Nephron (organoid): ENCODE measurements at regions not wholly inside any gene's neighbourhood (a gene's known extent, or its start where the extent isn't known, plus 50 kb on each side); places are given as distances from the start of the nearest gene placed in this dataset.
A peak's percentile ranks its signal among the peaks of the same experiment; 100 is the strongest.

Source experiments
- H3K27ac Mint-ChIP-seq, 3 experiments: 2 replicates each; pipeline ENCODE4 v1.8.0; 2020; ENCODE audit warnings: mixed read lengths in 3 of 3, mild to moderate bottlenecking in 2 of 3, moderate library complexity in 1 of 3
- H3K27me3 Mint-ChIP-seq: 2 replicates; pipeline ENCODE4 v1.8.0; 2021; ENCODE audit warnings: low read depth, mild to moderate bottlenecking, moderate library complexity, mixed read lengths
- H3K36me3 Mint-ChIP-seq: 2 replicates; pipeline ENCODE4 v1.8.0; 2020; ENCODE audit warnings: low read depth, mixed read lengths
- H3K4me1 Mint-ChIP-seq: 2 replicates; pipeline ENCODE4 v1.8.0; 2020; ENCODE audit warnings: mixed read lengths
- H3K4me3 Mint-ChIP-seq, 3 experiments: 2 replicates each; pipeline ENCODE4 v1.8.0; 2020; ENCODE audit warnings: mild to moderate bottlenecking in 3 of 3, mixed read lengths in 3 of 3, moderate library complexity in 2 of 3
- H3K9me3 Mint-ChIP-seq: 2 replicates; pipeline ENCODE4 v1.8.0; 2020; ENCODE audit warnings: mixed read lengths
- TF ChIP-seq, protein P1 (sequence below), 3 experiments: fragments of 200-600 bp; sonication (generic); IDR thresholded peaks; one replicate each; pipeline ENCODE4 v1.5.0; 2021; ENCODE audit warnings: antibody characterized with exemption in 3 of 3; ENCODE audit not compliant: unreplicated experiment in 3 of 3

DNA sequence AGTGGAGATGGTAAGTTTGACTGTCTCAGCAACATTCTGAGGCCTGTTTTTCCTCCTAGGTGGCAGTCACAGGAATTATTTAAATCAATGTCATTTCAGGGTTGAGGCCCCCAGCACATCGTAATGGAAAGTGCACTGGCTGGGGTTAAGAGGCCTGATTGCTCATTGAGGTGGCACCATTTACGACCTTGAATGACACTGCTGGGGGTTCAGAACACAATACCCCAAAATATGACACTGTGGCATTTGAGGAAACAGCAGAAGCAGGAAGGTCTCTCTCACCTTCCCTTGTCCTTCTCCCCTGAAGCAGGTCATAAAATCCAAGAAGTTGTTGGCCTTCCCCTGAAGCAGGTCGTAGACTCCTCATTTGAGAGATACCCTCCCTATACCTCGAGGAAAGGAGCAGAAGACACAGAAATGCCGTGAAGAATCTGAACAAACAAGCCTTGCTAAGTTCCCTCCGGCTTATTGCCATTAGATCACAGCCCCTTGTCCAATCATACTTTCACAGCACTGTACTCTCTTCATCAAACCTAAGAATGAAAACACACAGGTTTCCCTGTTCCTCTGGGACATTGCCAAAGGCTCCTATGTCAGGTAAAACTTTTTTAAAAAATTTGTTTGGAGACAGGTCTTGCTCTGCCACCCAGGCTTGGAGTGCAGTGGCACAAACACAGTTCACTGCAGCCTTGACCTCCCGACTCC, 71.3 kb downstream of the S1PR1 start:
- Mint-ChIP-seq H3K36me3 (no peaks in the 10 kb centered on the region), H3K27ac (no peak overlapping the region)

DNA sequence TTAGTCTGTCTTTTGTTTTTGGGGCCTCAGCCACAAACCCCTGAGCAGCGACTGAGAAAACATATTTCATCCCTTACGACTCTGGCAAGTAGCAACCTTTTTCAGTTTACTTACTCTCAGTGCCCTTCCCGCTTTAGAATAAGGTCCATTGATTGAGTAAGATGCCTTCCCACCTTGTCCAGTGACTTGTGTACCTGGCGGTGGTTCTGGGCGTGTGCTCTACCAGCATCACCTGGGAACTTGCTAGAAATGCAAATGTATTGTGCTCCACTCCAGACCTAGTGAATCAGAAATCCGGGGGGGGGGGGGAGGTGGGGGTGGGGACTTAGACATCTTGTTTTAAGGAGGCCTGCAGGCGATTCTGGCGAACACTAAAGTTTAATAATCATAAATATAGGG, 72.1 kb downstream of the S1PR1 start:
- TF ChIP-seq, protein P1, sequence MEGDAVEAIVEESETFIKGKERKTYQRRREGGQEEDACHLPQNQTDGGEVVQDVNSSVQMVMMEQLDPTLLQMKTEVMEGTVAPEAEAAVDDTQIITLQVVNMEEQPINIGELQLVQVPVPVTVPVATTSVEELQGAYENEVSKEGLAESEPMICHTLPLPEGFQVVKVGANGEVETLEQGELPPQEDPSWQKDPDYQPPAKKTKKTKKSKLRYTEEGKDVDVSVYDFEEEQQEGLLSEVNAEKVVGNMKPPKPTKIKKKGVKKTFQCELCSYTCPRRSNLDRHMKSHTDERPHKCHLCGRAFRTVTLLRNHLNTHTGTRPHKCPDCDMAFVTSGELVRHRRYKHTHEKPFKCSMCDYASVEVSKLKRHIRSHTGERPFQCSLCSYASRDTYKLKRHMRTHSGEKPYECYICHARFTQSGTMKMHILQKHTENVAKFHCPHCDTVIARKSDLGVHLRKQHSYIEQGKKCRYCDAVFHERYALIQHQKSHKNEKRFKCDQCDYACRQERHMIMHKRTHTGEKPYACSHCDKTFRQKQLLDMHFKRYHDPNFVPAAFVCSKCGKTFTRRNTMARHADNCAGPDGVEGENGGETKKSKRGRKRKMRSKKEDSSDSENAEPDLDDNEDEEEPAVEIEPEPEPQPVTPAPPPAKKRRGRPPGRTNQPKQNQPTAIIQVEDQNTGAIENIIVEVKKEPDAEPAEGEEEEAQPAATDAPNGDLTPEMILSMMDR (IDR thresholded peaks at IDR 0.05; ENCODE audit: unreplicated experiment in 3 of 3), result no peak
- peak overlapping the region in 1 of 3 experiments; percentile 42 for H3K4me3 Mint-ChIP-seq

More for the DNA sequence above, 71.3 kb downstream of the S1PR1 start:
- Mint-ChIP-seq H3K4me3 (no peak overlapping the region), H3K27me3 (peaks cover 21% of the 10 kb centered on the region), H3K4me1 (peaks cover 19% of the 10 kb centered on the region), H3K9me3 (no peaks in the 10 kb centered on the region)
- TF ChIP-seq, protein P1 (IDR thresholded peaks at IDR 0.05; ENCODE audit: unreplicated experiment in 3 of 3), result no peak

DNA sequence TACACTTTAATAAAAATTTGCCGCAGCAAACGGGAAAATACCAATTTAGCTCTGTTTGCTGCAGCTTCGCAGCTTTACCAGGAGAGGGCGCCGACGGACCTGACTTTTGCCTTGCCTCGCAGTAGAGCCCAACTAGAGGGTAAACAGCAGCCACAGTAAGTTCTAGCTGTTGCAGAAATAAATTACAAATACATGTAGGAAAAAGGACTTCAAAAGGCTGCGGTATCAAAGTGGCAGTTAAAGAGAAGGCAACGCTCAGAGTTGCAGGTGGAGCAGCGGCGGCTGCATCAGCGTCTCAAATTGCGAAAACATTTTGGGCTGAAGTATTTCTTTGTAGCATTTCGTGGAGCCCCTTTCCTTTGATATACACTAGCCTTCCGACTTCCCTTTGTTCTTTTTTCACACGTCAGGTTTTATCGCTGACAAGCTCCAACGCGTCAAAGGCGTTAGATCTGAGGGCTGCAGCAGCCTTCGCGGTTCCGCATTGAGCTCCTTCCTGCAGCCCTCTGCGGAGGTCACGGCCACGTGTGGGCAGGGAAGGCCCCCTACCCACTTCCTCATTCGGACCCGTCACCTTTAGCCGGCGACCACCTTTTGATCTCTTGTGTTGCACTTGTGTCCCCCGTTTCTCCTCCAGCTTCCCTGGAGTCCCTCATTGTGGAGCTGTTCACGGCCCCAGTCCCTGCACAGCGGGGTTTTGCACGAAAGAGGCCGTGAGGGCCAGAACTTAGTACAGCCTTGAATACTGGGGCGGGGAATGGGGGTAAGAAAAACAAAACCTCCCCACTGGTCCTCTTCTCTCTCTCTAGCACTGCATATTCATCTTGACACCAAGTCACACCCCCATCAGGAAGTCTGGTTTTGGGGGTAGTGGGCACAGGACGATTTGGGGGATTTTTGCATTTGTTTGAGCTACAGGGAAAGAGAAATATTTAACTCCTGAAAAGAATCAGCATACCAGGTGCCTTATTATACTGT, 72.8 kb downstream of the S1PR1 start:
- Mint-ChIP-seq H3K27me3 (peaks cover 21% of the 10 kb centered on the region), H3K4me3 (peak overlapping the region; percentile 73 to 81 (median 78)), H3K27ac (peak overlapping the region; percentile 46 to 77 (median 67)), H3K4me1 (peaks cover 19% of the 10 kb centered on the region), H3K36me3 (no peaks in the 10 kb centered on the region), H3K9me3 (no peaks in the 10 kb centered on the region)
- TF ChIP-seq, protein P1 (IDR thresholded peaks at IDR 0.05; ENCODE audit: unreplicated experiment in 3 of 3), result peak; percentile 87 to 89 (median 88)

More for the DNA sequence above, 72.1 kb downstream of the S1PR1 start:
- peak overlapping the region in 1 of 3 experiments; percentile 46 for H3K27ac Mint-ChIP-seq
- peaks cover 21% of the 10 kb centered on the region for H3K27me3 Mint-ChIP-seq
- H3K36me3 Mint-ChIP-seq, result no peaks in the 10 kb centered on the region
- no peaks in the 10 kb centered on the region for H3K9me3 Mint-ChIP-seq
- H3K4me1 Mint-ChIP-seq, result peaks cover 19% of the 10 kb centered on the region

- H3K4me1 Mint-ChIP-seq, result peaks cover 19% of the 10 kb centered on the region
- TF ChIP-seq, protein P1 (IDR thresholded peaks at IDR 0.05; ENCODE audit: unreplicated experiment in 3 of 3), result no peak
- peak overlapping the region; percentile 73 to 81 (median 78) for H3K4me3 Mint-ChIP-seq
- peaks cover 21% of the 10 kb centered on the region for H3K27me3 Mint-ChIP-seq
- H3K36me3 Mint-ChIP-seq, result no peaks in the 10 kb centered on the region
- peak overlapping the region; percentile 46 to 77 (median 67) for H3K27ac Mint-ChIP-seq
- H3K9me3 Mint-ChIP-seq, result no peaks in the 10 kb centered on the region
These were observed 73.7 kb downstream of the S1PR1 start for GRCh38 chr1:101310506-101310905.

DNA sequence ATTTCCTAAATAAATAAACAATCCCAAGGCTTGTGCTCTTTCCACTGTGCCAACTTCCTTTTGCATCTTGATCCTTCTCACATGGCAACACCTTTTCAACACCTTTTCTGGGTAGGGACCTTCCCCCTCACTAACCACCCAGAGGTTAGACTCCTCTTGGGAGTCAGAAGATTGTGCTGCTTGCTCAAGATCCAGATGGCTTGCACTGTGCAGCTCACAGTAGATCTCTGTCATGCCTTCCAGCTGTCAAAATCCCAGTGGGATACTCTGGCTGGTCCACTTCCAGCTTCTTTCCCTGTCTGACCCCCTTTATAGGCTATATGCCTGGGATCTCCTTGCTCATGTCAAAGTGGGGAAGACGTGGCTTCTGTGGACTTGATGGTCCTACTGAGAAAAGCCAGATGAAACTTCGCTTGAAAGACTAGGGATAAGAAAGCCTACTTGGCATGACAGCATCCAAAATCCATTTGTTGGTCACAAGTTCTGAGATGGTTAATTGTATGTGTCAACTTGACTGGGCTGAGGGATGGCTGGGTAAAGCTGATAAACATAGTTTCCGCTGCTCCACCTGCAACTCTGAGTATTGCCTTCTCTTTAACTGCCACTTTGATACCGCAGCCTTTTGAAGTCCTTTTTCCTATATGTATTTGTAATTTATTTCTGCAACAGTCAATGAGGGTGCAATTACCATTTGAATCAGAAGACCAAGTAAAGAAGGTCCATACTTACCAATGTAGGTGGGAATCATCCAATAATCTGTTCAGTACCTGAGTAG, 74.5 kb downstream of the S1PR1 start:
- no peaks in the 10 kb centered on the region for H3K9me3 Mint-ChIP-seq
- peaks cover 21% of the 10 kb centered on the region for H3K27me3 Mint-ChIP-seq
- H3K27ac Mint-ChIP-seq, result peak overlapping the region in 1 of 3 experiments; percentile 77
- H3K36me3 Mint-ChIP-seq, result no peaks in the 10 kb centered on the region
- TF ChIP-seq, protein P1 (IDR thresholded peaks at IDR 0.05; ENCODE audit: unreplicated experiment in 3 of 3), result no peak
- H3K4me3 Mint-ChIP-seq, result peak overlapping the region in 1 of 3 experiments; percentile 21
- peaks cover 19% of the 10 kb centered on the region for H3K4me1 Mint-ChIP-seq
